ENCODE measurements at regions not wholly inside any gene's neighbourhood (a gene's known extent, or its start where the extent isn't known, plus 50 kb on each side); places are given as distances from the start of the nearest gene placed in this dataset.

GRCh38 chr1:87812871-87813577 lies 484.3 kb downstream of the LMO4 start (continued):
- no peak for TF ChIP-seq NKRF (conservative IDR thresholded peaks at IDR 0.05)
- TF ChIP-seq YBX1 (IDR thresholded peaks at IDR 0.05): no peak
- no peak for TF ChIP-seq ZZZ3 (IDR thresholded peaks at IDR 0.05; ENCODE audit: control insufficient read depth, insufficient read length, low read depth)
- TF ChIP-seq NR2C2 (IDR thresholded peaks at IDR 0.05; ENCODE audit: borderline replicate concordance, control insufficient read depth, insufficient read length, low read depth): no peak
- no peak for TF ChIP-seq NFYB (IDR thresholded peaks at IDR 0.05; ENCODE audit: insufficient read depth, low read depth, low read length)
- no peak for TF ChIP-seq HCFC1 (IDR thresholded peaks at IDR 0.05; ENCODE audit: low read length)
- TF ChIP-seq NBN (IDR thresholded peaks at IDR 0.05): no peak
- no peak for TF ChIP-seq CHD1 (IDR thresholded peaks at IDR 0.05; ENCODE audit: low read depth, low read length)
- no peak for TF ChIP-seq MYC (IDR thresholded peaks at IDR 0.05; ENCODE audit: insufficient read depth, insufficient read length, insufficient replicate concordance, low read length, severe bottlenecking)
- no peak for TF ChIP-seq YY1 (IDR thresholded peaks at IDR 0.05; ENCODE audit: low read depth, low read length)
- no peak for TF ChIP-seq ZNF592 (IDR thresholded peaks at IDR 0.05)
- TF ChIP-seq STAT3 (IDR thresholded peaks at IDR 0.05; ENCODE audit: low read depth, low read length): no peak
- no peak for TF ChIP-seq IRF3 (IDR thresholded peaks at IDR 0.05)
- no peak for TF ChIP-seq PRDM15 (CRISPR knock-in tag; IDR thresholded peaks at IDR 0.05)
- TF ChIP-seq IKZF2 (IDR thresholded peaks at IDR 0.05): no peak; a peak in 1 of 4 replicates
- no peak for TF ChIP-seq CREM (IDR thresholded peaks at IDR 0.05; ENCODE audit: low read depth)
- no peak for TF ChIP-seq ETV6 (conservative IDR thresholded peaks at IDR 0.05 in 1 of 2, IDR thresholded peaks at IDR 0.05 in 1 of 2; ENCODE audit: borderline replicate concordance in 1 of 2, low read depth in 1 of 2)

Data from GM12878 (cell line).